ENCODE measurements at regions not wholly inside any gene's neighbourhood (a gene's known extent, or its start where the extent isn't known, plus 50 kb on each side); places are given as distances from the start of the nearest gene placed in this dataset.

- Histone ChIP-seq H3K9me2 (ENCODE audit: insufficient read depth) (no peaks in the 10 kb centered on the region), H3K4me2 (ENCODE audit: unreplicated experiment) (no peak overlapping the region), H3K27ac (no peak overlapping the region), H2AFZ (no peak overlapping the region), H3K36me3 (ENCODE audit: low read depth) (no peaks in the 10 kb centered on the region), H3K9ac (no peak overlapping the region), H3K27me3 (replicated peaks; ENCODE audit: insufficient read depth) (no peaks in the 10 kb centered on the region), H3K79me2 (ENCODE audit: insufficient read depth) (no peaks in the 10 kb centered on the region), H3K9me3 (ENCODE audit: low read depth) (no peaks in the 10 kb centered on the region), H3K4me3 (no peak overlapping the region), H4K20me1 (ENCODE audit: insufficient read depth) (no peaks in the 10 kb centered on the region), H3K4me1 (ENCODE audit: insufficient read depth) (peaks cover 17% of the 10 kb centered on the region; the same call in 1 of the 2 replicates), H3F3A (ENCODE audit: insufficient read depth) (peaks cover 19% of the 10 kb centered on the region)
- TF ChIP-seq EZH2phosphoT487 (IDR thresholded peaks at IDR 0.05; ENCODE audit: insufficient read depth, low read depth) = no peak
- no peak for TF ChIP-seq EZH2 (IDR thresholded peaks at IDR 0.05; ENCODE audit: insufficient read depth, poor library complexity, severe bottlenecking)
- in situ Hi-C loops (cut with MboI) = no loop called here
- no peak for DNase-seq
- 97 to 99% methylated on average over 6 of the region's 6 CpGs for WGBS, 2 experiments (ENCODE audit: low coverage in 1 of 2, low lambda C conversion rate in 2 of 2, missing lambda C conversion rate in 2 of 2)
Measured at GRCh38 chr17:31752584-31752983, 106.5 kb downstream of the COPRS start.

GRCh38 chr17:31750578-31750977 is 108.5 kb downstream of the COPRS start:
- DNase-seq = no peak
- Histone ChIP-seq H3K9ac (no peak overlapping the region), H3K4me2 (ENCODE audit: unreplicated experiment) (no peak overlapping the region), H3K27me3 (replicated peaks; ENCODE audit: insufficient read depth) (no peaks in the 10 kb centered on the region), H3K4me1 (ENCODE audit: insufficient read depth) (peaks cover 22% of the 10 kb centered on the region), H3K4me3 (no peak overlapping the region), H3K9me2 (ENCODE audit: insufficient read depth) (no peaks in the 10 kb centered on the region), H3K27ac (no peak overlapping the region), H3F3A (ENCODE audit: insufficient read depth) (peaks cover 19% of the 10 kb centered on the region), H3K9me3 (ENCODE audit: low read depth) (no peaks in the 10 kb centered on the region), H3K36me3 (ENCODE audit: low read depth) (no peaks in the 10 kb centered on the region), H2AFZ (no peak overlapping the region), H4K20me1 (ENCODE audit: insufficient read depth) (no peaks in the 10 kb centered on the region), H3K79me2 (ENCODE audit: insufficient read depth) (no peaks in the 10 kb centered on the region)
- 91 to 96% methylated on average over 3 of the region's 3 CpGs for WGBS, 2 experiments (ENCODE audit: low coverage in 1 of 2, low lambda C conversion rate in 2 of 2, missing lambda C conversion rate in 2 of 2)
- TF ChIP-seq EZH2phosphoT487 (IDR thresholded peaks at IDR 0.05; ENCODE audit: insufficient read depth, low read depth) (no peak), EZH2 (IDR thresholded peaks at IDR 0.05; ENCODE audit: insufficient read depth, poor library complexity, severe bottlenecking) (no peak)
- in situ Hi-C loops (cut with MboI) = no loop called here

GRCh38 chr17:31748881-31749280 is 110.2 kb downstream of the COPRS start:
- H3K9ac ChIP-seq = no peak overlapping the region
- H3K36me3 ChIP-seq (ENCODE audit: low read depth) = no peaks in the 10 kb centered on the region
- no peak overlapping the region for H3K4me2 ChIP-seq (ENCODE audit: unreplicated experiment)
- no peak for TF ChIP-seq EZH2 (IDR thresholded peaks at IDR 0.05; ENCODE audit: insufficient read depth, poor library complexity, severe bottlenecking)
- TF ChIP-seq EZH2phosphoT487 (IDR thresholded peaks at IDR 0.05; ENCODE audit: insufficient read depth, low read depth) = no peak
- DNase-seq = no peak
- no peak overlapping the region for H3K27ac ChIP-seq
- 65 to 67% methylated on average over 3 of the region's 3 CpGs for WGBS, 2 experiments (ENCODE audit: low coverage in 1 of 2, low lambda C conversion rate in 2 of 2, missing lambda C conversion rate in 2 of 2)
- H2AFZ ChIP-seq = peak overlapping the region; percentile 60; the same call in 1 of the 2 replicates
- in situ Hi-C loops (cut with MboI) = no loop called here
- no peaks in the 10 kb centered on the region for H3K9me2 ChIP-seq (ENCODE audit: insufficient read depth)
- H3K4me3 ChIP-seq = no peak overlapping the region
- H3K79me2 ChIP-seq (ENCODE audit: insufficient read depth) = no peaks in the 10 kb centered on the region
- no peaks in the 10 kb centered on the region for H3K9me3 ChIP-seq (ENCODE audit: low read depth)
- H3K4me1 ChIP-seq (ENCODE audit: insufficient read depth) = peaks cover 20% of the 10 kb centered on the region
- H3K27me3 ChIP-seq (replicated peaks; ENCODE audit: insufficient read depth) = no peaks in the 10 kb centered on the region
- H4K20me1 ChIP-seq (ENCODE audit: insufficient read depth) = no peaks in the 10 kb centered on the region
- peaks cover 13% of the 10 kb centered on the region for H3F3A ChIP-seq (ENCODE audit: insufficient read depth)

GRCh38 chr17:31746884-31747495 is 112.1 kb downstream of the COPRS start:
- H3K36me3 ChIP-seq (ENCODE audit: low read depth) = no peaks in the 10 kb centered on the region
- H3K4me1 ChIP-seq (ENCODE audit: insufficient read depth) = peaks cover 21% of the 10 kb centered on the region
- no peaks in the 10 kb centered on the region for H3K27me3 ChIP-seq (replicated peaks; ENCODE audit: insufficient read depth)
- no peak overlapping the region for H3K4me3 ChIP-seq
- no peak overlapping the region for H3K9ac ChIP-seq
- no peaks in the 10 kb centered on the region for H3K79me2 ChIP-seq (ENCODE audit: insufficient read depth)
- H3F3A ChIP-seq (ENCODE audit: insufficient read depth) = peaks cover 6% of the 10 kb centered on the region
- no peak overlapping the region for H3K27ac ChIP-seq
- no peak for TF ChIP-seq EZH2phosphoT487 (IDR thresholded peaks at IDR 0.05; ENCODE audit: insufficient read depth, low read depth)
- no peak for TF ChIP-seq EZH2 (IDR thresholded peaks at IDR 0.05; ENCODE audit: insufficient read depth, poor library complexity, severe bottlenecking)
- H3K9me3 ChIP-seq (ENCODE audit: low read depth) = no peaks in the 10 kb centered on the region
- DNase-seq = no peak
- in situ Hi-C loops (cut with MboI) = no loop called here
- no peak overlapping the region for H3K4me2 ChIP-seq (ENCODE audit: unreplicated experiment)
- no peak overlapping the region for H2AFZ ChIP-seq
- H4K20me1 ChIP-seq (ENCODE audit: insufficient read depth) = no peaks in the 10 kb centered on the region
- no peaks in the 10 kb centered on the region for H3K9me2 ChIP-seq (ENCODE audit: insufficient read depth)
